Gastrocnemius medialis (tissue), 4 donors: ENCODE measurements at regions not wholly inside any gene's neighbourhood (a gene's known extent, or its start where the extent isn't known, plus 50 kb on each side); places are given as distances from the start of the nearest gene placed in this dataset.

Experiments
- ATAC-seq, 2 donors: fragments of 150-250 bp; one replicate each; pipeline ENCODE4 v1.9.1; 2016
- DNase-seq, 2 donors: peaks; one replicate each; pipeline ENCODE4 v3.0.0-alpha.2; 2019
- H3K27ac ChIP-seq, 4 donors: fragments of 200-600 bp; sonication (generic); 1 replicate in 1 of 4; 2 replicates in 3 of 4; pipeline ENCODE4 v1.5.1; 2016 to 2018; ENCODE audit warnings: mild to moderate bottlenecking in 2 of 4, moderate library complexity in 1 of 4
- H3K27me3 ChIP-seq, 3 donors: fragments of 200-600 bp; sonication (generic) in 2 of 3; 1 replicate in 1 of 3; 2 replicates in 2 of 3; pipeline versions ENCODE4 v1.5.1 to v1.6.0; 2016 to 2019; ENCODE audit warnings: mild to moderate bottlenecking in 1 of 3, moderate library complexity in 1 of 3
- H3K36me3 ChIP-seq, 2 donors: fragments of 200-600 bp; sonication (generic) in 1 of 2; one replicate each; pipeline ENCODE4 v1.5.1; 2017 to 2018
- H3K4me1 ChIP-seq, 2 donors: fragments of 200-600 bp; sonication (generic) in 1 of 2; one replicate each; pipeline ENCODE4 v1.5.1; 2016 to 2017; ENCODE audit warnings: mild to moderate bottlenecking in 2 of 2
- H3K4me3 ChIP-seq, 4 donors: fragments of 200-600 bp; sonication (generic) in 3 of 4; 1 replicate in 1 of 4; 2 replicates in 3 of 4; pipeline ENCODE4 v1.5.1; 2016 to 2019; ENCODE audit warnings: mild to moderate bottlenecking in 2 of 4
- H3K9me3 ChIP-seq, 3 donors: fragments of 200-600 bp; sonication (generic) in 2 of 3; 1 replicate in 1 of 3; 2 replicates in 2 of 3; pipeline ENCODE4 v1.5.1; 2016 to 2019
- CTCF ChIP-seq, 5 experiments: fragments of 450-650 bp in 3 of 5; fragments of 200-600 bp in 2 of 5; sonication (generic) in 2 of 5; IDR thresholded peaks in 4 of 5; conservative IDR thresholded peaks in 1 of 5; 1 replicate in 4 of 5; 2 replicates in 1 of 5; pipeline ENCODE4 v1.5.1; 2016 to 2019; ENCODE audit warnings: antibody characterized with exemption in 5 of 5, mild to moderate bottlenecking in 3 of 5, moderate library complexity in 3 of 5
- POLR2A ChIP-seq, 2 donors: fragments of 450-650 bp; IDR thresholded peaks; one replicate each; pipeline ENCODE4 v1.6.1; 2017; ENCODE audit warnings: antibody characterized with exemption in 2 of 2, mild to moderate bottlenecking in 2 of 2, moderate library complexity in 2 of 2
- in situ Hi-C, 4 donors: fragments of 200-750 bp; cut with MboI; loops; one replicate each; pipeline versions ENCODE4 v1.15.0 to v1.8.0; 2017; ENCODE audit warnings: low sequenced_read_pairs in 4 of 4
- intact Hi-C: fragments of 100-400 bp; cut with DNase I; formaldehyde crosslinking; loops from one replicate; pipeline ENCODE4 v1.15.1; 2023; ENCODE audit warnings: low total_unique reads

- in situ Hi-C loops: no loop called here
- intact Hi-C loops: no loop called here
- Histone ChIP-seq H3K9me3 (no peaks in the 10 kb centered on the region), H3K4me1 (no peaks in the 10 kb centered on the region), H3K27ac (no peak overlapping the region), H3K27me3 (no peaks in the 10 kb centered on the region), H3K36me3 (no peaks in the 10 kb centered on the region), H3K4me3 (no peak overlapping the region)
- DNase-seq: no peak
- TF ChIP-seq CTCF (IDR thresholded peaks at IDR 0.05 in 4 of 5, conservative IDR thresholded peaks at IDR 0.05 in 1 of 5): no peak
- TF ChIP-seq POLR2A (IDR thresholded peaks at IDR 0.05): no peak
- ATAC-seq: no peak
Measured at GRCh38 chr6:156448579-156448978, 328.6 kb upstream of the ARID1B start.

- Histone ChIP-seq H3K27ac (no peak overlapping the region), H3K4me3 (no peak overlapping the region), H3K36me3 (no peaks in the 10 kb centered on the region), H3K27me3 (no peaks in the 10 kb centered on the region), H3K4me1 (no peaks in the 10 kb centered on the region), H3K9me3 (no peaks in the 10 kb centered on the region)
- intact Hi-C loops: no loop called here
- ATAC-seq (no peak), DNase-seq (no peak)
- in situ Hi-C loops: no loop called here
- TF ChIP-seq CTCF (IDR thresholded peaks at IDR 0.05 in 4 of 5, conservative IDR thresholded peaks at IDR 0.05 in 1 of 5): no peak
Measured at GRCh38 chr6:156440688-156441087, 336.5 kb upstream of the ARID1B start.

- TF ChIP-seq POLR2A (IDR thresholded peaks at IDR 0.05): no peak
- no peak for TF ChIP-seq CTCF (IDR thresholded peaks at IDR 0.05 in 4 of 5, conservative IDR thresholded peaks at IDR 0.05 in 1 of 5)
- H3K4me3 ChIP-seq: no peak overlapping the region
- H3K4me1 ChIP-seq: no peaks in the 10 kb centered on the region
- no peaks in the 10 kb centered on the region for H3K36me3 ChIP-seq
- in situ Hi-C loops (no loop called here), intact Hi-C loops (no loop called here)
- H3K27ac ChIP-seq: no peak overlapping the region
- H3K9me3 ChIP-seq: no peaks in the 10 kb centered on the region
- H3K27me3 ChIP-seq: no peaks in the 10 kb centered on the region
- DNase-seq (no peak), ATAC-seq (no peak)
Measured at GRCh38 chr6:156438350-156438923, 338.7 kb upstream of the ARID1B start.

- Histone ChIP-seq H3K36me3 (no peaks in the 10 kb centered on the region), H3K4me3 (no peak overlapping the region), H3K4me1 (no peaks in the 10 kb centered on the region), H3K9me3 (no peaks in the 10 kb centered on the region), H3K27me3 (no peaks in the 10 kb centered on the region), H3K27ac (no peak overlapping the region)
- DNase-seq: no peak
- TF ChIP-seq POLR2A (IDR thresholded peaks at IDR 0.05) (no peak), CTCF (IDR thresholded peaks at IDR 0.05 in 4 of 5, conservative IDR thresholded peaks at IDR 0.05 in 1 of 5) (no peak)
- in situ Hi-C loops: no loop called here
- ATAC-seq: no peak
- intact Hi-C loops: no loop called here
Measured at GRCh38 chr6:156437121-156437879, 339.9 kb upstream of the ARID1B start.
